Heart left ventricle (tissue), 16 donors: ENCODE measurements at regions not wholly inside any gene's neighbourhood (a gene's known extent, or its start where the extent isn't known, plus 50 kb on each side); places are given as distances from the start of the nearest gene placed in this dataset.

Source experiments
- ATAC-seq, 4 donors: fragments of 200-7000 bp; cut with Tn5 transposase; one replicate each; pipeline ENCODE4 v1.9.1; 2020 to 2022; ENCODE audit warnings: moderate library complexity in 4 of 4, mild to moderate bottlenecking in 3 of 4, moderate number of reproducible peaks in 1 of 4
- DNase-seq, 5 donors: peaks; one replicate each; pipeline ENCODE4 v3.0.0-alpha.2; 2020
- H3K27ac ChIP-seq, 12 donors: fragments of 200-600 bp; sonication (generic) in 4 of 12; one replicate each; pipeline versions ENCODE4 v1.5.0 to v1.8.0; 2016 to 2022; ENCODE audit warnings: mild to moderate bottlenecking in 2 of 12
- H3K27me3 ChIP-seq, 9 donors: fragments of 200-600 bp; sonication (generic) in 2 of 9; one replicate each; pipeline versions ENCODE4 v1.5.1 to v1.8.0; 2016 to 2022; ENCODE audit warnings: mild to moderate bottlenecking in 3 of 9
- H3K36me3 ChIP-seq, 9 donors: fragments of 200-600 bp; sonication (generic) in 2 of 9; one replicate each; pipeline versions ENCODE4 v1.5.0 to v1.8.0; 2018 to 2022; ENCODE audit warnings: mild to moderate bottlenecking in 2 of 9
- H3K4me1 ChIP-seq, 12 donors: fragments of 200-600 bp; sonication (generic) in 4 of 12; one replicate each; pipeline versions ENCODE4 v1.5.0 to v1.8.0; 2016 to 2022; ENCODE audit warnings: mild to moderate bottlenecking in 3 of 12
- H3K4me3 ChIP-seq, 12 donors: fragments of 200-600 bp; sonication (generic) in 4 of 12; one replicate each; pipeline versions ENCODE4 v1.5.0 to v1.8.0; 2017 to 2022; ENCODE audit warnings: mild to moderate bottlenecking in 9 of 12, moderate library complexity in 4 of 12
- H3K9me3 ChIP-seq, 12 donors: fragments of 200-600 bp; sonication (generic) in 4 of 12; one replicate each; pipeline versions ENCODE4 v1.5.0 to v1.8.0; 2016 to 2022; ENCODE audit warnings: mild to moderate bottlenecking in 1 of 12
- CTCF ChIP-seq, 12 donors: fragments of 200-600 bp; sonication (generic) in 4 of 12; IDR thresholded peaks; one replicate each; pipeline versions ENCODE4 v1.5.0 to v1.8.0; 2018 to 2022; ENCODE audit warnings: antibody characterized with exemption in 12 of 12, mild to moderate bottlenecking in 5 of 12
- POLR2A ChIP-seq, 2 donors: fragments of 450-650 bp; IDR thresholded peaks; one replicate each; pipeline ENCODE4 v1.6.1; 2017; ENCODE audit warnings: antibody characterized with exemption in 2 of 2, mild to moderate bottlenecking in 2 of 2, moderate library complexity in 2 of 2
- WGBS, 4 donors: extraction: QIAGEN DNeasy Blood & Tissue Kit in 2 of 4; methylation state at CpG; one replicate each; pipeline versions ENCODE4 v1.1.5 to v1.1.7; 2013 to 2018; 5-methylcytosine and 5-hydroxymethylcytosine counted together
- intact Hi-C, 10 donors: fragments of 100-400 bp; cut with DNase I; formaldehyde crosslinking; loops; one replicate each; pipeline versions ENCODE4 v1.11.1 to v1.14.2; 2022
- donor health status: ischemic (EF 13 %, LVEDD 7.1; RV severe dilation, severe dysfunction).
- donor health status: healthy with polysubstance abuse.
- donor health status: DM: no; HTN: yes; CAD: no.
- donor health status: DM: no; HTN: no; CAD: no.
- donor health status: ischemic (EF 25% LVEDD 6.9; RV normal size, moderate dysfunction).
- donor health status: ischemic (EF 25% LVEDD 5.7; RV mildly dilated, moderate dysfunction).
- donor health status: healthy.
- donor health status: DM: yes; HTN: yes; CAD: no.
- donor health status: ischemic (EF 35%, LVEDD 5.7; RV mildly dilated, moderate dysfunction).
- donor health status: nonischemic (EF 11% LVEDD 7.7; RV severe dilation, severe dysfunction).
- donor health status: DM: yes; HTN: yes; CAD: no.
- donor health status: PGD.
- donor health status: ischemic (EF 29% LVEDD 5.4; RV normal size, mild dysfunction).
- donor health status: nonischemic (EF 23%, LVEDD 6.1; RV moderate dilation, normal function).

- ATAC-seq = no peak
- WGBS, 4 donors = 73 to 82% (median 75%) methylated on average over 2 of the region's 2 CpGs
Measured at GRCh38 chr2:195494451-195494850, 162.6 kb upstream of the SLC39A10 start.

GRCh38 chr2:195493416-195493815 is 163.6 kb upstream of the SLC39A10 start:
- no peak overlapping the region for H3K4me3 ChIP-seq
- H3K27me3 ChIP-seq = no peaks in the 10 kb centered on the region
- no peaks in the 10 kb centered on the region for H3K4me1 ChIP-seq
- DNase-seq (no peak), ATAC-seq (no peak)
- no peak for TF ChIP-seq CTCF (IDR thresholded peaks at IDR 0.05)
- no peak for TF ChIP-seq POLR2A (IDR thresholded peaks at IDR 0.05)
- H3K36me3 ChIP-seq = no peaks in the 10 kb centered on the region
- no peak overlapping the region for H3K27ac ChIP-seq
- WGBS, 4 donors = 92 to 96% (median 95%) methylated on average over 7 of the region's 7 CpGs
- intact Hi-C loops = loop anchor here in 1 of 10 donors (10.0 kb wide), 1 partner anchor 171 kb away; no protein-coding TSS in a partner anchor
- H3K9me3 ChIP-seq = no peaks in the 10 kb centered on the region

More at GRCh38 chr2:195494451-195494850, 162.6 kb upstream of the SLC39A10 start:
- Histone ChIP-seq H3K27me3 (no peaks in the 10 kb centered on the region), H3K36me3 (no peaks in the 10 kb centered on the region), H3K4me3 (no peak overlapping the region), H3K4me1 (no peaks in the 10 kb centered on the region), H3K9me3 (no peaks in the 10 kb centered on the region), H3K27ac (no peak overlapping the region)
- no peak for DNase-seq
- TF ChIP-seq POLR2A (IDR thresholded peaks at IDR 0.05) (no peak), CTCF (IDR thresholded peaks at IDR 0.05) (no peak)
- intact Hi-C loops = loop anchor here in 1 of 10 donors (10.0 kb wide), 1 partner anchor 170 kb away; no protein-coding TSS in a partner anchor

- Histone ChIP-seq H3K9me3 (no peaks in the 10 kb centered on the region), H3K27me3 (no peaks in the 10 kb centered on the region), H3K4me3 (no peak overlapping the region), H3K36me3 (no peaks in the 10 kb centered on the region), H3K4me1 (peaks cover 0 to 22% (median 0%) of the 10 kb centered on the region in 12 donors), H3K27ac (no peak overlapping the region)
- ATAC-seq (no peak), DNase-seq (no peak)
- no peak for TF ChIP-seq CTCF (IDR thresholded peaks at IDR 0.05)
- no peak for TF ChIP-seq POLR2A (IDR thresholded peaks at IDR 0.05)
- 68 to 94% (median 84%) methylated on average over 2 of the region's 2 CpGs for WGBS, 4 donors
- intact Hi-C loops = loop anchor here in 1 of 10 donors (10.0 kb wide), 1 partner anchor 174 kb away; no protein-coding TSS in a partner anchor
Measured at GRCh38 chr2:195490319-195490718, 166.7 kb upstream of the SLC39A10 start.

GRCh38 chr2:195489101-195489500 is 167.9 kb upstream of the SLC39A10 start:
- 44 to 63% (median 47%) methylated on average over 2 of the region's 2 CpGs for WGBS, 4 donors
- DNase-seq = no peak
- Histone ChIP-seq H3K4me1 (peaks cover 0 to 22% (median 0%) of the 10 kb centered on the region in 12 donors), H3K27me3 (no peaks in the 10 kb centered on the region), H3K9me3 (no peaks in the 10 kb centered on the region), H3K36me3 (no peaks in the 10 kb centered on the region), H3K4me3 (no peak overlapping the region), H3K27ac (no peak overlapping the region)
- TF ChIP-seq CTCF (IDR thresholded peaks at IDR 0.05) (no peak), POLR2A (IDR thresholded peaks at IDR 0.05) (no peak)
- intact Hi-C loops = no loop called here
- peak in 1 of 4 donors; percentile 39 for ATAC-seq
